GM12878 (cell line): ENCODE measurements at regions not wholly inside any gene's neighbourhood (a gene's known extent, or its start where the extent isn't known, plus 50 kb on each side); places are given as distances from the start of the nearest gene placed in this dataset.

Experiments used
- EP300 ChIP-seq, 2 experiments: fragments of 150-350 bp in 1 of 2; IDR thresholded peaks; 2 replicates each; pipeline ENCODE4 v1.6.1; 2011 to 2012; ENCODE audit warnings: low read depth in 2 of 2, low read length in 2 of 2, borderline replicate concordance in 1 of 2, improper control_type of control experiment in 1 of 2, inconsistent platforms in 1 of 2; ENCODE audit not compliant: control insufficient read depth in 1 of 2
- POLR2A ChIP-seq: IDR thresholded peaks from 2 replicates; pipeline ENCODE4 v1.6.1; 2011; ENCODE audit warnings: low read depth, mild to moderate bottlenecking, low read length
- USF2 ChIP-seq: IDR thresholded peaks from 2 replicates; pipeline ENCODE4 v1.6.1; 2011; ENCODE audit warnings: low read depth, low read length, improper control_type of control experiment, borderline replicate concordance

- TF ChIP-seq USF2 = no peak
- TF ChIP-seq POLR2A = no peak
- no peak for TF ChIP-seq EP300 (IDR thresholded peaks at IDR 0.05; ENCODE audit: borderline replicate concordance in 1 of 2, control insufficient read depth in 1 of 2, low read depth in 2 of 2, low read length in 2 of 2)
These were observed 252.8 kb downstream of the MTX2 start for GRCh38 chr2:176521878-176522670.
